GM20000 (cell line): ENCODE measurements at regions not wholly inside any gene's neighbourhood (a gene's known extent, or its start where the extent isn't known, plus 50 kb on each side); places are given as distances from the start of the nearest gene placed in this dataset.

Experiments
- DNase-seq: peaks from one replicate; pipeline ENCODE4 v3.0.0; 2012; ENCODE audit warnings: low spot score
- TF ChIP-seq, protein P1 (sequence below): IDR thresholded peaks from 2 replicates; pipeline ENCODE4 v1.5.1; 2012; ENCODE audit warnings: mild to moderate bottlenecking, control low read depth; ENCODE audit errors: extremely low read depth, missing control alignments

DNA sequence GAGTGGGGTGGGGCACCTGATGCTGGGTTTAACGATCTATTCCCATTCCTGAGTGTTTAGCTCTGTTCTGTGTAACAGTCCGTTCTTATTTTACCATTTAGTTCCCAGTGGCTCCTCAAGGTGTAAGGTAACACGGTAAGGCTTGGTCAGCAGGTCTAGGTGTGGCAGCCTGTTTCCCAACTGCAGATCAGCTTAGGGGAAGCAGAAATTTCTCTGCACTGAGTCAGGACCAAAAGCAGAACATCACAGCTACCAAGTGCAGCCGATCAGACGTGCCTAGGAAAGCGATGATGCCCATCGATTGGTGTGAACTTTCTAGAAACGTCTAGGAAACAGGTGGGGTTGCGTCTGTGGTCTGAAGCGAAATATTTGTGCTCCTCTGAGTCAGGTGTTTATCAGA, 240.1 kb downstream of the STIM2 start:
- TF ChIP-seq, protein P1, sequence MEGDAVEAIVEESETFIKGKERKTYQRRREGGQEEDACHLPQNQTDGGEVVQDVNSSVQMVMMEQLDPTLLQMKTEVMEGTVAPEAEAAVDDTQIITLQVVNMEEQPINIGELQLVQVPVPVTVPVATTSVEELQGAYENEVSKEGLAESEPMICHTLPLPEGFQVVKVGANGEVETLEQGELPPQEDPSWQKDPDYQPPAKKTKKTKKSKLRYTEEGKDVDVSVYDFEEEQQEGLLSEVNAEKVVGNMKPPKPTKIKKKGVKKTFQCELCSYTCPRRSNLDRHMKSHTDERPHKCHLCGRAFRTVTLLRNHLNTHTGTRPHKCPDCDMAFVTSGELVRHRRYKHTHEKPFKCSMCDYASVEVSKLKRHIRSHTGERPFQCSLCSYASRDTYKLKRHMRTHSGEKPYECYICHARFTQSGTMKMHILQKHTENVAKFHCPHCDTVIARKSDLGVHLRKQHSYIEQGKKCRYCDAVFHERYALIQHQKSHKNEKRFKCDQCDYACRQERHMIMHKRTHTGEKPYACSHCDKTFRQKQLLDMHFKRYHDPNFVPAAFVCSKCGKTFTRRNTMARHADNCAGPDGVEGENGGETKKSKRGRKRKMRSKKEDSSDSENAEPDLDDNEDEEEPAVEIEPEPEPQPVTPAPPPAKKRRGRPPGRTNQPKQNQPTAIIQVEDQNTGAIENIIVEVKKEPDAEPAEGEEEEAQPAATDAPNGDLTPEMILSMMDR: no peak
- DNase-seq: no peak

DNA sequence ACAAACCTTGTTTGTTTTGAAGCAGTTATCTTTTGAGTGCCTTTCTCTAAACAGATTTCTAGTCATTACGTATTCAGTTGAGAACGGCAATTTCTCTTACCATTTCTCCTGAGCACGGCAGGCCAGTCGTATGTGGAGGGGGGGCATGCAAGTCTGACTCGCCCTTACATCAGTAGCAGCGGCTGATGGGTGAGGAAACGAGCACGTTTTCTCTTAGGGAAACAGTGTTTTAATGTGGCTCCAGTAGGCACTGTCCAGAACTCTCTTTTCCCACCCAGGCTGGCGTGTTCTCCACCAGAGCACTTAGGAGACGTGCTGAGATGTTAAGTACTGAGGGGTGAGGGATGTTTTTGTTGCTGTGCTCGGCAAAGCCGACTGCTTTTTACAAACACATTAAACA, 240.5 kb downstream of the STIM2 start:
- TF ChIP-seq, protein P1: no peak
- no peak for DNase-seq

DNA sequence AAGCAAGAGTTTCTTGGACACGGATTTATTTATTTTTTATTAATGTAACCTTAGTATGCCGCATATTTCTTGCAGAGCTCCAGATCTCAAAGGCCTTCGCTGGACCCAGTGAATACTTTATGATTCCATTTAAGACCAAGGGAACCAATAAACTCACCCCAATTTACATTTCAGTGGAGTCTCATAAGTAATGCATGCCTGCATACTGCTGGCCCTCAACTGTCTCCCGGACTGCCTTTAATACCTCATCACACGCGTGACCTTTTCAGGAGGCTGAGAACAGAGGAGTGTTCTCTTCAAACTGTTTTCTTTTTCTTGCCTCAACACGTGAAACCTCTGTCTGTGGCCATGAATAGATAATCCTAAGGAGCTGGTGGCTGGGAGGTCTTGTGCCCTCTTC, 240.9 kb downstream of the STIM2 start:
- TF ChIP-seq, protein P1: no peak

DNA sequence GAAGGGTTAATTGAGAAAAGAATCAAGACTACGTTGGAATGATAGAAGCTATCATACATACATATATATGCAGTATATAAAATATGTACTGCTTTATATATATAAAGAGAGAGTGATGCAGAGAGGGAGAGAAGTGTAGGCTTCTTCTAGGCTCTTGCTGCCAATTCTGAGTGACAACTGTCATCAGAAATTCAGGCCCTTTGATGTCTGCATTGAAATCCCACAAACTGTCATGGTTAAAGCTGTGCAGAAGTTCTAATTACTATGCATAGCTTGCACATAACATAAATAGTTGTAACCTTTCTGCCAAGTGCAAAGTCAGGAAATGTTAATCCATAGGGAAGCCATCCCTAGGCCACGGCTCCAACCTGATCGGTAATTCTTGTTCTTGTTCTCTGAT, 251.0 kb downstream of the STIM2 start:
- no peak for DNase-seq
- TF ChIP-seq, protein P1: no peak

More for the DNA sequence above, 240.9 kb downstream of the STIM2 start:
- DNase-seq: no peak

DNA sequence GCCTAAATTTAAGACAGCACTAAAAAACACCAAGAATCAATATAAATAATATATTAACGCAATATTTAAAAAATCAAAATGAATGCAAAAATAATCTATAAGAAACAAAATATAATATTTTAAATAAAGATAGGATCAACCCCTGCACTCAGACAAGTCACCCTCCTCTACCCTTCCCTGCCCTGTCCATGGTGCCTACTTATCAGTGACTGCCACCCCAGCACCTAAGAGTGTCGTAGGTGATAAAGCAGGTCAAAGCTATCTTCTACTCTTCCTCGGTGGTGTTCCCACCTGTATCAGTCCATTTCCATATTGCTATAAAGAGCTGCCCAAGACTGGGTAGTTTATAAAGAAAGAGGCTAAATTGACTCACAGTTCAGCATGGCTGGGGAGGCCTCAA, 251.9 kb downstream of the STIM2 start:
- TF ChIP-seq, protein P1: no peak

DNA sequence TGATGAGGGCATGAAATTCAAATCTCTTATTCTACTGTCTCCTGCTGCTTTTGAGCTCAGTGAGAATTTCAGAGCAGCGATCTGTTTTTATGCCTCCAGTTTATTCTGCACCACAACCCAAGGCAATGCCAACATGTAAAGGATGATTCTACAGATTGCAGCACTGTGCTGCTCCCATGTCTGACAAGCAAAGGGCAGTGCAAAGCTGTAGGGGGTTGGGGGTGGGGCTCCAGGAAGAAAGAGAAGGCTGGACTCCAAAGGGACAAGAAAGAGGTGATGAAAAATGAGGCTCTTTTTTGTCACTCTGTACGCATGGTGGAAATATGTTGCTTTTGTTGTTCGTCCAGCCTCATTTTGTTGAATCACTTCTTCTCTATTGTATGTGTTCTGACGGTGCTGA, 254.6 kb downstream of the STIM2 start:
- TF ChIP-seq, protein P1: no peak
- no peak for DNase-seq

More for the DNA sequence above, 251.9 kb downstream of the STIM2 start:
- no peak for DNase-seq

DNA sequence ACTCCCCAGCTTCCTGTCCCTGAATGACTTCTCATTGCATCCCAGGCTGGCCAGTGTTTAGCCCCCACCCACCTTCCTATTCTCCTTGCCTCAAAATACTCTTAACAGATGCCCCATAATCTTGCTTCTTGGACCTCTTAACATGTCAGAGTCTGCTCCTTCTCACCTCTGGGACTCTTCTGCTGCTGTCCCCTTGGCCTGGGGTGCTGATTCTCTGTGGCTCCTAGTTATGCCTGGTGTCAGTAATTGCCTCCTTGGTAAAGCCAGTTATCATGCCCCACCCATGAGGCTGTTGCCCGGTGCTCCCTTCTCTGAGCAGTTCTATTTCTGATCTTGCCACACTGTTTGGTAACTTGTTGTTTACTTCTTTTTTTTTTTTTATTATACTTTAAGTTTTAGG, 256.8 kb downstream of the STIM2 start:
- DNase-seq: no peak
- TF ChIP-seq, protein P1: no peak
